Astrocyte (in vitro differentiated cells and primary cell): ENCODE measurements at regions not wholly inside any gene's neighbourhood (a gene's known extent, or its start where the extent isn't known, plus 50 kb on each side); places are given as distances from the start of the nearest gene placed in this dataset.
"Not testable (repeated sequence)": the region's sequence is repeated elsewhere in the genome, so short reads cannot be mapped to it uniquely, and the experiment has no call there.

Experiments
- DNase-seq: peaks from one replicate; pipeline ENCODE4 v3.0.0-alpha.2; 2010; ENCODE audit warnings: low read depth
- FAIRE-seq: peaks from 2 replicates; lab custom pipeline; 2011; peaks lifted over from hg19 to GRCh38; lab: Jason Lieb, UNC
- H2AFZ ChIP-seq: 2 replicates; pipeline ENCODE4 v1.6.0; 2012; ENCODE audit warnings: low read depth, low read length, inconsistent platforms
- H3K27ac ChIP-seq: 2 replicates; pipeline ENCODE4 v1.5.1; 2011; ENCODE audit warnings: low read depth, low read length, inconsistent platforms
- H3K27me3 ChIP-seq: 2 replicates; pipeline ENCODE4 v1.6.0; 2011; ENCODE audit warnings: low read length, inconsistent platforms; ENCODE audit not compliant: insufficient read depth
- H3K36me3 ChIP-seq: 2 replicates; pipeline ENCODE4 v1.5.1; 2011; ENCODE audit warnings: low read length, inconsistent platforms; ENCODE audit not compliant: insufficient read depth
- H3K4me1 ChIP-seq: 2 replicates; pipeline ENCODE4 v1.5.1; 2011; ENCODE audit warnings: low read length, inconsistent platforms; ENCODE audit not compliant: insufficient read depth
- H3K4me2 ChIP-seq: 2 replicates; pipeline ENCODE4 v1.6.0; 2012; ENCODE audit warnings: low read length, inconsistent platforms
- H3K4me3 ChIP-seq: 2 replicates; pipeline ENCODE4 v1.5.1; 2011; ENCODE audit warnings: low read depth, mild to moderate bottlenecking, low read length, inconsistent platforms; ENCODE audit not compliant: insufficient read depth
- H3K79me2 ChIP-seq: 2 replicates; pipeline ENCODE4 v1.6.0; 2012; ENCODE audit warnings: mild to moderate bottlenecking, low read length, inconsistent platforms; ENCODE audit not compliant: insufficient read depth
- H3K9ac ChIP-seq: 2 replicates; pipeline ENCODE4 v1.6.0; 2012; ENCODE audit warnings: mild to moderate bottlenecking, low read length, inconsistent platforms
- H3K9me3 ChIP-seq: 2 replicates; pipeline ENCODE4 v1.5.1; 2012; ENCODE audit warnings: low read depth, mild to moderate bottlenecking, low read length, inconsistent platforms; ENCODE audit not compliant: insufficient read depth
- H4K20me1 ChIP-seq: 2 replicates; pipeline ENCODE4 v1.6.0; 2012; ENCODE audit warnings: low read length, inconsistent platforms; ENCODE audit not compliant: insufficient read depth
- H3K27ac Mint-ChIP-seq: one replicate; pipeline ENCODE4 v1.8.0; 2021; ENCODE audit warnings: mild to moderate bottlenecking, mixed read lengths; ENCODE audit not compliant: unreplicated experiment
- H3K27me3 Mint-ChIP-seq: one replicate; pipeline ENCODE4 v1.8.0; 2021; ENCODE audit warnings: low read depth, mixed read lengths; ENCODE audit not compliant: unreplicated experiment
- H3K36me3 Mint-ChIP-seq: one replicate; pipeline ENCODE4 v1.8.0; 2021; ENCODE audit warnings: low read depth, mixed read lengths; ENCODE audit not compliant: unreplicated experiment
- H3K4me1 Mint-ChIP-seq: one replicate; pipeline ENCODE4 v1.8.0; 2021; ENCODE audit warnings: low read depth, mixed read lengths; ENCODE audit not compliant: unreplicated experiment
- H3K4me3 Mint-ChIP-seq: one replicate; pipeline ENCODE4 v1.8.0; 2021; ENCODE audit warnings: mild to moderate bottlenecking, moderate library complexity, mixed read lengths; ENCODE audit not compliant: unreplicated experiment
- H3K9me3 Mint-ChIP-seq: one replicate; pipeline ENCODE4 v1.8.0; 2021; ENCODE audit warnings: mild to moderate bottlenecking, mixed read lengths; ENCODE audit not compliant: unreplicated experiment
- EZH2 ChIP-seq: IDR thresholded peaks from 2 replicates; pipeline ENCODE4 v1.6.1; 2012; ENCODE audit warnings: mild to moderate bottlenecking, low read length, inconsistent platforms; ENCODE audit not compliant: insufficient read depth
- TF ChIP-seq, protein P1 (sequence below): IDR thresholded peaks from 2 replicates; pipeline ENCODE4 v1.5.1; 2011; ENCODE audit warnings: low read depth, mild to moderate bottlenecking, inconsistent platforms, low read length, moderate library complexity; ENCODE audit not compliant: insufficient read depth

DNA sequence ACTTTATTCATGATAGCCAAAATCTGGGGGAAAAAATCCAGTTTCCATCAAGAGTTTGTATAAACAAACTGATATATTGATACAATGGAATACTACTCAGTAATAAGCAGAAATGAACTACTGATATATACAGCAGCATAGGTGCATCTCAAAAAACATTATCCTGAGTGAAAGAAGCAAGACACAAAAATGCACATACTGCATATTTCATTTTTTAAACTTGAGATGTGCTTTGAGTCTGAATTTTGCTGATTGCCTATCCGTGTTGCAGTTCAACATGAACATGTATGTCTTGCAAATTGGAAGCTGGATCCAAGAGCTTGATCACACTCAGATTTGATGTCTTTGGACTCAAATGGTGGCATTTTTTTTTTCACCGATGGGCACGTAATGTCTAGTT, 132.4 kb downstream of the TSEN15 start:
- DNase-seq (no peak), FAIRE-seq (no peak)
- H3K4me2 ChIP-seq, result no peak overlapping the region
- no peaks in the 10 kb centered on the region for H3K9me3 ChIP-seq
- no peaks in the 10 kb centered on the region for H3K27me3 Mint-ChIP-seq
- H3K4me3 ChIP-seq, result no peak overlapping the region
- no peak overlapping the region for H3K27ac ChIP-seq
- no peaks in the 10 kb centered on the region for H3K36me3 Mint-ChIP-seq
- no peak overlapping the region for H3K4me3 Mint-ChIP-seq
- no peaks in the 10 kb centered on the region for H3K36me3 ChIP-seq
- no peak for TF ChIP-seq EZH2
- TF ChIP-seq, protein P1, sequence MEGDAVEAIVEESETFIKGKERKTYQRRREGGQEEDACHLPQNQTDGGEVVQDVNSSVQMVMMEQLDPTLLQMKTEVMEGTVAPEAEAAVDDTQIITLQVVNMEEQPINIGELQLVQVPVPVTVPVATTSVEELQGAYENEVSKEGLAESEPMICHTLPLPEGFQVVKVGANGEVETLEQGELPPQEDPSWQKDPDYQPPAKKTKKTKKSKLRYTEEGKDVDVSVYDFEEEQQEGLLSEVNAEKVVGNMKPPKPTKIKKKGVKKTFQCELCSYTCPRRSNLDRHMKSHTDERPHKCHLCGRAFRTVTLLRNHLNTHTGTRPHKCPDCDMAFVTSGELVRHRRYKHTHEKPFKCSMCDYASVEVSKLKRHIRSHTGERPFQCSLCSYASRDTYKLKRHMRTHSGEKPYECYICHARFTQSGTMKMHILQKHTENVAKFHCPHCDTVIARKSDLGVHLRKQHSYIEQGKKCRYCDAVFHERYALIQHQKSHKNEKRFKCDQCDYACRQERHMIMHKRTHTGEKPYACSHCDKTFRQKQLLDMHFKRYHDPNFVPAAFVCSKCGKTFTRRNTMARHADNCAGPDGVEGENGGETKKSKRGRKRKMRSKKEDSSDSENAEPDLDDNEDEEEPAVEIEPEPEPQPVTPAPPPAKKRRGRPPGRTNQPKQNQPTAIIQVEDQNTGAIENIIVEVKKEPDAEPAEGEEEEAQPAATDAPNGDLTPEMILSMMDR, result no peak
- no peaks in the 10 kb centered on the region for H3K79me2 ChIP-seq
- no peaks in the 10 kb centered on the region for H4K20me1 ChIP-seq
- H3K27me3 ChIP-seq, result no peaks in the 10 kb centered on the region
- no peaks in the 10 kb centered on the region for H3K4me1 ChIP-seq
- no peak overlapping the region for H2AFZ ChIP-seq
- H3K4me1 Mint-ChIP-seq, result no peaks in the 10 kb centered on the region
- H3K9me3 Mint-ChIP-seq, result no peaks in the 10 kb centered on the region
- H3K27ac Mint-ChIP-seq, result no peak overlapping the region
- no peak overlapping the region for H3K9ac ChIP-seq

DNA sequence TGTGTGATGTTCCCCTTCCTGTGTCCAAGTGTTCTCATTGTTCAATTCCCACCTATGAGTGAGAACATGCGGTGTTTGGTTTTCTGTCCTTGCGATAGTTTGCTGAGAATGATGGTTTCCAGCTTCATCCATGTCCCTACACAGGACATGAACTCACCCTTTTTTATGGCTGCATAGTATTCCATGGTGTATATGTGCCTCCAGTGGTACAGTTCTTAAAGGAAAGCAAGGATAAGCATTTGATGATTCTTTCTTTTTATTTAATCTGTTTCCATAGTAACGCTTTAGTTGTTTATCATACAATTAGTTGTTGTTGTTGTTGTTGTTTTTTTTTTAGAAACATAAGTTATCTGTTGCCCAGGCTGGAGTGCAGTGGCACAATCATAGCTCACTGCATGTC, 133.1 kb downstream of the TSEN15 start:
- H3K9ac ChIP-seq, H3K79me2 ChIP-seq, H3K9me3 ChIP-seq, H2AFZ ChIP-seq, H3K27me3 Mint-ChIP-seq, H3K27ac ChIP-seq, DNase-seq, H3K27me3 ChIP-seq, H3K4me1 Mint-ChIP-seq, H4K20me1 ChIP-seq, H3K4me3 ChIP-seq, H3K9me3 Mint-ChIP-seq, H3K36me3 ChIP-seq, H3K4me3 Mint-ChIP-seq, H3K4me1 ChIP-seq, FAIRE-seq, H3K36me3 Mint-ChIP-seq, H3K27ac Mint-ChIP-seq, H3K4me2 ChIP-seq: not testable (repeated sequence)

DNA sequence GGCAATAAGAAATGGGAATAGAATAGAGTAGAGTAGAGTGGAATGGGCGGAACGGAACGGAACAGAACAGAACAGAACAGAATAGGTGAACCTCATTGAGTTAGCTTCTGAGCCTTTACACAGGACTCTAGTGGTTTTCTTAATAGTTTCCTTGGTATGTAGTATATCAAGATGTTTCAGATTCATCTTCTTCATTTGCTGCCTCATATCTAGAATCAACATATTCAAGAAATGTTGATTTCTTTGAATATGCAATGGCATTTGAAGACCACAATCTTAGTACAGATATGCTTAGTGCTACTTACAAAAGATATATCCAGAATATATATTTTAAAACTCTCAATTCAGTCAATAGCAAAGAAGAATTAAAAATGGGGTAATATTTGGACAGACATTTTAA, 133.8 kb downstream of the TSEN15 start:
- Histone ChIP-seq H3K9me3 (no peaks in the 10 kb centered on the region), H3K4me3 (no peak overlapping the region), H3K4me2 (no peak overlapping the region), H3K36me3 (no peaks in the 10 kb centered on the region), H3K27me3 (no peaks in the 10 kb centered on the region), H3K79me2 (no peaks in the 10 kb centered on the region), H2AFZ (no peak overlapping the region), H3K4me1 (no peaks in the 10 kb centered on the region), H4K20me1 (no peaks in the 10 kb centered on the region), H3K27ac (no peak overlapping the region), H3K9ac (no peak overlapping the region)
- DNase-seq (no peak), FAIRE-seq (no peak)
- Mint-ChIP-seq H3K9me3 (no peaks in the 10 kb centered on the region), H3K36me3 (no peaks in the 10 kb centered on the region), H3K4me1 (no peaks in the 10 kb centered on the region), H3K4me3 (no peak overlapping the region), H3K27me3 (no peaks in the 10 kb centered on the region), H3K27ac (no peak overlapping the region)
- no peak for TF ChIP-seq EZH2
- TF ChIP-seq, protein P1, result no peak
